ENCODE measurements at regions not wholly inside any gene's neighbourhood (a gene's known extent, or its start where the extent isn't known, plus 50 kb on each side); places are given as distances from the start of the nearest gene placed in this dataset.
"Not testable (repeated sequence)": the region's sequence is repeated elsewhere in the genome, so short reads cannot be mapped to it uniquely, and the experiment has no call there.

DNA sequence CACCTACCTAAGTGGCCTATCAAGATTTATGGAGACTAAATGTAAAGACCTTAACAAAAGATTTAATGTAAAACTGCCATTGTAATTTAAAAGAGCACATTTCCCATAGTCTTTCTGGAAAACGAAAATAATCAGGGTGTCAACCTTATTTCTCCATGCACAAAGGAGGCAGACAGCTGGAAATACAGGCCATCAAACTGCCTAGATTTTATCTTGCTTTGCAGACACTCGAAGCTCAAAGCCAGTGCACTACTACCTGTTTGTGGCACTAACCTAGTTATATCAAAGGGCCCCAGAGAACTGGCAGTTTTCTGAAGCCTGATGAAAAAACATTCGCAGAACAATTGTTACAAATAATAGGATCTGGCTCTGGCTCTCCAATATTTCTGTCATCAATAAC is 863.9 kb downstream of the STPG2 start:
- DNase-seq: no peak
- H3K27ac Mint-ChIP-seq: no peak overlapping the region
- TF ChIP-seq, protein P1, sequence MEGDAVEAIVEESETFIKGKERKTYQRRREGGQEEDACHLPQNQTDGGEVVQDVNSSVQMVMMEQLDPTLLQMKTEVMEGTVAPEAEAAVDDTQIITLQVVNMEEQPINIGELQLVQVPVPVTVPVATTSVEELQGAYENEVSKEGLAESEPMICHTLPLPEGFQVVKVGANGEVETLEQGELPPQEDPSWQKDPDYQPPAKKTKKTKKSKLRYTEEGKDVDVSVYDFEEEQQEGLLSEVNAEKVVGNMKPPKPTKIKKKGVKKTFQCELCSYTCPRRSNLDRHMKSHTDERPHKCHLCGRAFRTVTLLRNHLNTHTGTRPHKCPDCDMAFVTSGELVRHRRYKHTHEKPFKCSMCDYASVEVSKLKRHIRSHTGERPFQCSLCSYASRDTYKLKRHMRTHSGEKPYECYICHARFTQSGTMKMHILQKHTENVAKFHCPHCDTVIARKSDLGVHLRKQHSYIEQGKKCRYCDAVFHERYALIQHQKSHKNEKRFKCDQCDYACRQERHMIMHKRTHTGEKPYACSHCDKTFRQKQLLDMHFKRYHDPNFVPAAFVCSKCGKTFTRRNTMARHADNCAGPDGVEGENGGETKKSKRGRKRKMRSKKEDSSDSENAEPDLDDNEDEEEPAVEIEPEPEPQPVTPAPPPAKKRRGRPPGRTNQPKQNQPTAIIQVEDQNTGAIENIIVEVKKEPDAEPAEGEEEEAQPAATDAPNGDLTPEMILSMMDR (IDR thresholded peaks at IDR 0.05): no peak
- H3K4me1 Mint-ChIP-seq: no peaks in the 10 kb centered on the region
- peaks cover 13% of the 10 kb centered on the region for H3K9me3 Mint-ChIP-seq
- peaks cover 3% of the 10 kb centered on the region for H3K27me3 Mint-ChIP-seq (ENCODE audit: low read depth, poor library complexity)
- no peak overlapping the region for H3K4me3 Mint-ChIP-seq
- H3K36me3 Mint-ChIP-seq (ENCODE audit: low read depth): no peaks in the 10 kb centered on the region

DNA sequence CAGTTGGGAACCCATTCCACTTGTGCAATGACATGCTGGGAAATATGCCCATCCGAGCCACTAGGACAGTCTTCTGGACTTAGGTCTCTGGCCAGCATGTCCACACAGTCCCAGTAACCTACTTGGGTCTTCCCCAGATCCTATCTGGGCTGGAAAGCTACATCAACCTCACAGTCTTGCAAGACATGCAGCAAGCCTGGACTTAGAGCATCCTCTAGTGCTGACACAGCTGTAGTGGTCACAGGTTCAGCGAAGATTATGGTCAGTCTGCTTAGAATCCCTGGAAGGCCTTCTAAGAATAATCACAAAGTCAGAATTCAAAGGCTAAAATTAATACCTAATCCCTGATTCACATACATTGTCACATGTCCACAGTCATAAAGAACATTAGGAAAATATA is 842.7 kb downstream of the STPG2 start:
- no peaks in the 10 kb centered on the region for H3K36me3 Mint-ChIP-seq (ENCODE audit: low read depth)
- DNase-seq: no peak
- TF ChIP-seq, protein P1 (IDR thresholded peaks at IDR 0.05): no peak
- peaks cover 18% of the 10 kb centered on the region for H3K9me3 Mint-ChIP-seq
- no peak overlapping the region for H3K27ac Mint-ChIP-seq
- H3K4me1 Mint-ChIP-seq: no peaks in the 10 kb centered on the region
- no peak overlapping the region for H3K4me3 Mint-ChIP-seq
- H3K27me3 Mint-ChIP-seq (ENCODE audit: low read depth, poor library complexity): no peaks in the 10 kb centered on the region

DNA sequence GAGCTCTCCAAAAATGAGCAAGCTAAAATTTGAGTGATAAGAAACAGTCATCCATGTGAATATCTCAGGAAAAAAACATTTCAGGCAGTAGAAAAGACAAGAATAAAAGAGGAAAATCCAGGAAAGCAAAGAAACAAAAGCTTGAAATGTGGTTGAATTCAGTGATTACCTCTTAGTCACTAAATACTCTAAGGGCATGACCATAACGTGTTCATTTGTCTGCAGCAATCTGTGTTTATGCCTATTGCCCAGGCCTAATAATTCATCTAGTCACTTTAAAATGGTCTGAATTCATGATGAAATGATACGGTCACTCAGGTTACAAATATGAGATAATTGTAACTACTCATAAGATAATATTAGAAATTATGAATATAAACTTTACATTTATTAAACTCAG is 837.9 kb downstream of the STPG2 start:
- H3K4me1 Mint-ChIP-seq: no peaks in the 10 kb centered on the region
- TF ChIP-seq, protein P1 (IDR thresholded peaks at IDR 0.05): no peak

DNA sequence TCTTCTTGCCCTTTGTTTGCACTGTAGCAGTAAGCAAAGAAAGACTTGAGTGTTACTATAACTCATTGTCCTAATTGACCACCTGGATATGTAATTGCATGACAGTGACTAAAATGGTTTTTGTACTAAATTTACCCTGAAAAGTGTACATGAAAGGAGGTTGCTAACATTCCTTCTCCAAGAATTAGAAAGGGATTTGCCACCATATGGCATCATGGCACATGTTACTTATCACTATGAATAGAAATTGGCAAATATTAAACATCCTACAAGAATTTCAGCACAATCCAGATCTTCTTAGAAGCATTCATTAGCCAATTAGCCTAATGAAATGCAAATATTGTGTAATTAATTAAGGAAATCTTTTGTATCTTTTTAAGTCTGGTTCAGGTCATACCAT is 834.2 kb downstream of the STPG2 start:
- Mint-ChIP-seq H3K36me3 (ENCODE audit: low read depth) (no peaks in the 10 kb centered on the region), H3K27ac (no peak overlapping the region), H3K9me3 (no peaks in the 10 kb centered on the region), H3K4me1 (no peaks in the 10 kb centered on the region), H3K4me3 (no peak overlapping the region), H3K27me3 (ENCODE audit: low read depth, poor library complexity) (no peaks in the 10 kb centered on the region)
- TF ChIP-seq, protein P1 (IDR thresholded peaks at IDR 0.05): no peak
- DNase-seq: no peak

More for the DNA sequence above, 837.9 kb downstream of the STPG2 start:
- H3K36me3 Mint-ChIP-seq (ENCODE audit: low read depth): no peaks in the 10 kb centered on the region
- H3K27ac Mint-ChIP-seq: no peak overlapping the region
- no peak for DNase-seq
- H3K9me3 Mint-ChIP-seq: peaks cover 17% of the 10 kb centered on the region
- H3K27me3 Mint-ChIP-seq (ENCODE audit: low read depth, poor library complexity): no peaks in the 10 kb centered on the region
- H3K4me3 Mint-ChIP-seq: no peak overlapping the region

DNA sequence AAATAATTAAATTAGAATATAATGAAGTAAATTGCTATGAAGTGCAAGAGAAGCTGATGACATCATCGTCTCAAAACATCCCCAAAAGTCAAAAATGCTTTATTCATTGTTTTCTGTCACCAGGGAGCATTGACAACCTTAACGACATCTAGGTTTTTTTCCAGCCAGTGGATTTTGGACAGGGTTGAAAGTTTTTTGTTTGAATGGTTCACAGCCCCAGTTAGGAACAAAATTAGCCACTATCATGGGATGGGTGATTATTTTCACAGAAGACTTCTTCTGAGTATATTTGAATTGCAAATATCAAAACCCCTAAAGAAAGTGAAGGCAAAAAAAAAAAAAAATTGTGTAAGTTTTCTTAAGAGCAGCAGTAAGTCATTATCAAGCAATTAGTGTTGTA is 826.1 kb downstream of the STPG2 start:
- Mint-ChIP-seq H3K27ac (no peak overlapping the region), H3K27me3 (ENCODE audit: low read depth, poor library complexity) (no peaks in the 10 kb centered on the region), H3K4me3 (no peak overlapping the region), H3K36me3 (ENCODE audit: low read depth) (no peaks in the 10 kb centered on the region), H3K9me3 (no peaks in the 10 kb centered on the region), H3K4me1 (peaks cover 11% of the 10 kb centered on the region)
- TF ChIP-seq, protein P1 (IDR thresholded peaks at IDR 0.05): no peak
- no peak for DNase-seq

DNA sequence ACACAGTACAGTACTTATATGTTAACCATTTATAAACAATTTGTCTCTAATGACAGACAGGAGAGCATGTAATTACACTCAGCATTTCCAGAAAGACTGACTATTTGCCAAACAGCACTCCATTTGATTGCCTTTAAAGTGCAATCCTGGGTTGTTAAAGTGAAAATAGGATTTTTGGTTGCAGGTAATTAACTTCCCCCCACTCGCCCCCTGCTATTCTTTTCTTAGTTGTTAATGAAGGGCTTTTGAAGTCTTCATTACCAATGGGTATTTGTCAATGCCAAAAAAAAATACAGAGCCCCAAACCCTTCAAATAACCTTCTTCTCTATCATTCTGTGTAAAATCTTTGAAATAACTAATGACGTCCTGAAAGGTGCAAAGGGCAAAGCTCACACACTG is 825.6 kb downstream of the STPG2 start:
- no peaks in the 10 kb centered on the region for H3K9me3 Mint-ChIP-seq
- no peak overlapping the region for H3K4me3 Mint-ChIP-seq
- TF ChIP-seq, protein P1 (IDR thresholded peaks at IDR 0.05): no peak
- H3K27ac Mint-ChIP-seq: no peak overlapping the region
- peaks cover 11% of the 10 kb centered on the region for H3K4me1 Mint-ChIP-seq
- H3K36me3 Mint-ChIP-seq (ENCODE audit: low read depth): no peaks in the 10 kb centered on the region
- no peaks in the 10 kb centered on the region for H3K27me3 Mint-ChIP-seq (ENCODE audit: low read depth, poor library complexity)
- no peak for DNase-seq

DNA sequence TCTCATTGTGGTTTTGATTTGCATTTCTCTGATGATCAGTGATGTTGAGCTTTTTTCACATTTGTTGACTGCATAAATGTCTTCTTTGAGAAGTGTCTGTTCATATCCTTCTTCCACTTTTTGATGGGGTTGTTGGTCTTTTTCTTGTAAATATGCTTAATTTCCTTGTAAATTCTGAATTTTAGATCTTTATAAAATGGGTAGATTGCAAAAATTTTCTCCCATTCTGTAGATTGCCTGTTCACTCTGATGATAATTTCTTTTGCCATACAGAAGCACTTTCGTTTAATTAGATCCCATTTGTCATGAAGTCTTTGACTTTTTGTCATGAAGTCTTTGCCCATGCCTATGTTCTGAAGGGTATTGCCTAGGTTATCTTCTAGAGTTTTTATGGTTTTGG is 817.5 kb downstream of the STPG2 start:
- H3K4me1 Mint-ChIP-seq; H3K27me3 Mint-ChIP-seq (ENCODE audit: low read depth, poor library complexity); H3K4me3 Mint-ChIP-seq; DNase-seq; H3K27ac Mint-ChIP-seq; H3K36me3 Mint-ChIP-seq (ENCODE audit: low read depth): not testable (repeated sequence)
- peaks cover 19% of the 10 kb centered on the region for H3K9me3 Mint-ChIP-seq
